ENCODE measurements at regions not wholly inside any gene's neighbourhood (a gene's known extent, or its start where the extent isn't known, plus 50 kb on each side); places are given as distances from the start of the nearest gene placed in this dataset.

GRCh38 chr5:143495821-143496275 is 92.4 kb upstream of the NR3C1 start:
- TF ChIP-seq POLR2A (IDR thresholded peaks at IDR 0.05): no peak
- no peak for TF ChIP-seq CTCF (IDR thresholded peaks at IDR 0.05)

Measured in body of pancreas (tissue), 4 donors.